Vagina (tissue), 2 donors: ENCODE measurements at regions not wholly inside any gene's neighbourhood (a gene's known extent, or its start where the extent isn't known, plus 50 kb on each side); places are given as distances from the start of the nearest gene placed in this dataset.

Experiments
- POLR2AphosphoS5 ChIP-seq, 2 donors: sonication (generic); formaldehyde crosslinking; IDR thresholded peaks; one replicate each; pipeline ENCODE4 v1.9.0; 2017; ENCODE audit warnings: antibody characterized with exemption in 2 of 2, mild to moderate bottlenecking in 2 of 2, low read depth in 1 of 2; ENCODE audit not compliant: insufficient read depth in 1 of 2
- TF ChIP-seq, protein P1 (sequence below), 3 experiments: fragments of 450-650 bp in 2 of 3; fragments of 200-600 bp in 1 of 3; sonication (generic) in 1 of 3; IDR thresholded peaks; one replicate each; pipeline ENCODE4 v1.5.1; 2017 to 2019; ENCODE audit warnings: antibody characterized with exemption in 3 of 3, mild to moderate bottlenecking in 2 of 3, moderate library complexity in 2 of 3

DNA sequence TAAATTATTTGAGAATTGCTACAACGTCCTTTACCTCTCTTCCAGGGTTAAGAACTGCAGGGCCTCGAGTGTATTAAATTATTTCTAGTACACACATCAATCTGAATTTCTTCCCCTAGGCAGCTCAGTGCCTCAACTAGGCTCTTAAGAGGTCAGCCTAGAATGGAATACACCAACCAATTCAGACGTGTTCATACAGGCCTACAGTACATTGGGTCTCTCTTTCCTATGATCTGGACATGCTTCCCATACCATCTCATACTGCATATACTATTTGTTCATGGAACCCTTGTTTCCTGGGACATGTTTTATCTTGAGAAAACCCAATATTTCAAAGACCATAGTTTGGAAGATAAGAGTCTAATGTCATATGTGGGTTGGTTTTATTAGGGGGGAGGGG, 434.1 kb upstream of the WWC1 start:
- TF ChIP-seq, protein P1, sequence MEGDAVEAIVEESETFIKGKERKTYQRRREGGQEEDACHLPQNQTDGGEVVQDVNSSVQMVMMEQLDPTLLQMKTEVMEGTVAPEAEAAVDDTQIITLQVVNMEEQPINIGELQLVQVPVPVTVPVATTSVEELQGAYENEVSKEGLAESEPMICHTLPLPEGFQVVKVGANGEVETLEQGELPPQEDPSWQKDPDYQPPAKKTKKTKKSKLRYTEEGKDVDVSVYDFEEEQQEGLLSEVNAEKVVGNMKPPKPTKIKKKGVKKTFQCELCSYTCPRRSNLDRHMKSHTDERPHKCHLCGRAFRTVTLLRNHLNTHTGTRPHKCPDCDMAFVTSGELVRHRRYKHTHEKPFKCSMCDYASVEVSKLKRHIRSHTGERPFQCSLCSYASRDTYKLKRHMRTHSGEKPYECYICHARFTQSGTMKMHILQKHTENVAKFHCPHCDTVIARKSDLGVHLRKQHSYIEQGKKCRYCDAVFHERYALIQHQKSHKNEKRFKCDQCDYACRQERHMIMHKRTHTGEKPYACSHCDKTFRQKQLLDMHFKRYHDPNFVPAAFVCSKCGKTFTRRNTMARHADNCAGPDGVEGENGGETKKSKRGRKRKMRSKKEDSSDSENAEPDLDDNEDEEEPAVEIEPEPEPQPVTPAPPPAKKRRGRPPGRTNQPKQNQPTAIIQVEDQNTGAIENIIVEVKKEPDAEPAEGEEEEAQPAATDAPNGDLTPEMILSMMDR (IDR thresholded peaks at IDR 0.05), result no peak
- no peak for TF ChIP-seq POLR2AphosphoS5 (IDR thresholded peaks at IDR 0.05; ENCODE audit: insufficient read depth in 1 of 2, low read depth in 1 of 2)
